ENCODE measurements at regions not wholly inside any gene's neighbourhood (a gene's known extent, or its start where the extent isn't known, plus 50 kb on each side); places are given as distances from the start of the nearest gene placed in this dataset.

- Histone ChIP-seq H3K27me3 (ENCODE audit: control insufficient read depth, insufficient read depth, low read length) (no peaks in the 10 kb centered on the region), H3K36me3 (ENCODE audit: control insufficient read depth, insufficient read depth, low read length) (no peaks in the 10 kb centered on the region), H3K4me3 (ENCODE audit: low read depth, low read length) (no peak overlapping the region)
- TF ChIP-seq, protein P1, sequence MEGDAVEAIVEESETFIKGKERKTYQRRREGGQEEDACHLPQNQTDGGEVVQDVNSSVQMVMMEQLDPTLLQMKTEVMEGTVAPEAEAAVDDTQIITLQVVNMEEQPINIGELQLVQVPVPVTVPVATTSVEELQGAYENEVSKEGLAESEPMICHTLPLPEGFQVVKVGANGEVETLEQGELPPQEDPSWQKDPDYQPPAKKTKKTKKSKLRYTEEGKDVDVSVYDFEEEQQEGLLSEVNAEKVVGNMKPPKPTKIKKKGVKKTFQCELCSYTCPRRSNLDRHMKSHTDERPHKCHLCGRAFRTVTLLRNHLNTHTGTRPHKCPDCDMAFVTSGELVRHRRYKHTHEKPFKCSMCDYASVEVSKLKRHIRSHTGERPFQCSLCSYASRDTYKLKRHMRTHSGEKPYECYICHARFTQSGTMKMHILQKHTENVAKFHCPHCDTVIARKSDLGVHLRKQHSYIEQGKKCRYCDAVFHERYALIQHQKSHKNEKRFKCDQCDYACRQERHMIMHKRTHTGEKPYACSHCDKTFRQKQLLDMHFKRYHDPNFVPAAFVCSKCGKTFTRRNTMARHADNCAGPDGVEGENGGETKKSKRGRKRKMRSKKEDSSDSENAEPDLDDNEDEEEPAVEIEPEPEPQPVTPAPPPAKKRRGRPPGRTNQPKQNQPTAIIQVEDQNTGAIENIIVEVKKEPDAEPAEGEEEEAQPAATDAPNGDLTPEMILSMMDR (IDR thresholded peaks at IDR 0.05; ENCODE audit: insufficient read depth, low read length, poor library complexity, severe bottlenecking), result no peak
- no peak for DNase-seq (ENCODE audit: low read depth)
Measured at GRCh38 chr1:87524021-87524754, 195.5 kb downstream of the LMO4 start.

DNA sequence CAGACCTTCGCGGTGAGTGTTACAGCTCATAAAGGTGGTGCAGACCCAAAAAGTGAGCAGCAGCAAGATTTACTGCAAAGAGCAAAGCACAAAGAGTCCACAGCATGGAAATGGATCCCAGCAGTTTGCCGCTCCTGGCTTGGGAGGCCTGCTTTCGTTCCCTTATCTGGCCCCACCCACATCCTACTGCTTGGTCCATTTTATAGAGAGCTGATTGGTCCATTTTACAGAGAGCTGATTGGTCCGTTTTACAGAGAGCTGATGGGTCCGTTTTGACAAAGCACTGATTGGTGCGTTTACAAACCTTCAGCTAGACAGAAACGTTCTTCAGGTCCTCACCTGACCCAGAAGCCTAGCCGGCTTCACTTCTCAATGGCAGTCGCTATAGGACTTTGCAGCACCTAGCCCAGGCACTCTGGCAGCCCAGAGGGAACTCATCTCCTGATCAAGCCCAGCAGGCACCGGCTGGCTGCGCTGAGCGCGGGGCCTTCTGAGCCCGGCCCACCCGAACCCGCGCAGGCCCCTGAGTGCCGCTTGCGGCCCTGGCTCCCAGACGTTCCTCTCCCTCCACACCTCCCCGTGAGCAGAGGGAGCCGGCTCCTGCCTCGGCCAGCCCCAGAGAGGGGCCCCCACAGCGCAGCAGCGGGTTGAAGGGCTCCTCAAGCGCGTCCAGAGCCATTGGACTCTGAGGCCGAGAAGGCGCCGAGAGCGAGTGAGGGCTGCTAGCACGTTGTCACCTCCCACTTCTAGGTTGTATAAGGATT lies 200.3 kb downstream of the LMO4 start:
- H3K36me3 ChIP-seq (ENCODE audit: control insufficient read depth, insufficient read depth, low read length), result no peaks in the 10 kb centered on the region
- TF ChIP-seq, protein P1 (IDR thresholded peaks at IDR 0.05; ENCODE audit: insufficient read depth, low read length, poor library complexity, severe bottlenecking), result no peak

GRCh38 chr1:87530042-87530807 lies 201.5 kb downstream of the LMO4 start:
- Histone ChIP-seq H3K27me3 (ENCODE audit: control insufficient read depth, insufficient read depth, low read length) (no peaks in the 10 kb centered on the region), H3K4me3 (ENCODE audit: low read depth, low read length) (no peak overlapping the region), H3K36me3 (ENCODE audit: control insufficient read depth, insufficient read depth, low read length) (no peaks in the 10 kb centered on the region)
- DNase-seq (ENCODE audit: low read depth), result no peak
- TF ChIP-seq, protein P1 (IDR thresholded peaks at IDR 0.05; ENCODE audit: insufficient read depth, low read length, poor library complexity, severe bottlenecking), result no peak

More for the DNA sequence above, 200.3 kb downstream of the LMO4 start:
- H3K27me3 ChIP-seq (ENCODE audit: control insufficient read depth, insufficient read depth, low read length), result no peaks in the 10 kb centered on the region
- no peak overlapping the region for H3K4me3 ChIP-seq (ENCODE audit: low read depth, low read length)
- no peak for DNase-seq (ENCODE audit: low read depth)

DNA sequence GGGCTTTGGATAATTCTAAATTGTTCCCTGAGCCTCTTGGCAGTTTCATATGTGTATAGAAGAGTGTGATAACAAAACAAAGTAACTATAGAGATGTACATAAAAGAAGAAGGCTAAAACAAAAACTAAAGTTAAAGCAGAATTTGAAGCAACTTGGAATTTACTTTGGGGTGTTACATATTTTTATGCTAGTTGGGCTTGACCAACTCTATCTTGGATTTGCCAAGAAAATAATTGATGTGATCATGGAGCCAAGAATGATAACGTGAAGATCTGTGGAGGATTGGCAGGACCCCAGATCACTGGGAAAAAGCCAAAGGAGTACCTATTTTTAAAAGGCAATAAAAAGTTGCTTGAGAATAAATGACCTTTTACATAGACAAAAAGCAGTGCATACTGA lies 206.9 kb downstream of the LMO4 start:
- H3K27me3 ChIP-seq (ENCODE audit: control insufficient read depth, insufficient read depth, low read length), result no peaks in the 10 kb centered on the region
- H3K4me3 ChIP-seq (ENCODE audit: low read depth, low read length), result no peak overlapping the region
- no peak for DNase-seq (ENCODE audit: low read depth)
- TF ChIP-seq, protein P1 (IDR thresholded peaks at IDR 0.05; ENCODE audit: insufficient read depth, low read length, poor library complexity, severe bottlenecking), result no peak
- no peaks in the 10 kb centered on the region for H3K36me3 ChIP-seq (ENCODE audit: control insufficient read depth, insufficient read depth, low read length)

GRCh38 chr1:87539147-87539546 lies 210.5 kb downstream of the LMO4 start:
- TF ChIP-seq, protein P1 (IDR thresholded peaks at IDR 0.05; ENCODE audit: insufficient read depth, low read length, poor library complexity, severe bottlenecking), result no peak
- Histone ChIP-seq H3K4me3 (ENCODE audit: low read depth, low read length) (no peak overlapping the region), H3K27me3 (ENCODE audit: control insufficient read depth, insufficient read depth, low read length) (no peaks in the 10 kb centered on the region), H3K36me3 (ENCODE audit: control insufficient read depth, insufficient read depth, low read length) (no peaks in the 10 kb centered on the region)
- no peak for DNase-seq (ENCODE audit: low read depth)
